ENCODE measurements at regions not wholly inside any gene's neighbourhood (a gene's known extent, or its start where the extent isn't known, plus 50 kb on each side); places are given as distances from the start of the nearest gene placed in this dataset.

GRCh38 chr9:19895006-19895405 lies 106.2 kb upstream of the SLC24A2 start:
- TF ChIP-seq RAD21 (IDR thresholded peaks at IDR 0.05; ENCODE audit: low read length) (no peak), POLR2A (IDR thresholded peaks at IDR 0.05; ENCODE audit: low read depth, low read length) (no peak), CTCF (conservative IDR thresholded peaks at IDR 0.05; ENCODE audit: low read depth, low read length) (no peak), MXI1 (IDR thresholded peaks at IDR 0.05; ENCODE audit: borderline replicate concordance, low read depth, low read length) (no peak), NFE2L2 (IDR thresholded peaks at IDR 0.05; ENCODE audit: low read depth, low read length) (no peak), RFX5 (IDR thresholded peaks at IDR 0.05; ENCODE audit: low read depth, low read length) (no peak), RCOR1 (IDR thresholded peaks at IDR 0.05; ENCODE audit: insufficient replicate concordance, low read length) (no peak), FOS (IDR thresholded peaks at IDR 0.05; ENCODE audit: low read depth, low read length) (no peak), MAZ (IDR thresholded peaks at IDR 0.05; ENCODE audit: borderline replicate concordance, low read depth, low read length) (no peak), SMC3 (IDR thresholded peaks at IDR 0.05; ENCODE audit: low read depth, low read length) (no peak), CEBPB (IDR thresholded peaks at IDR 0.05; ENCODE audit: low read depth, low read length) (no peak)
- TF ChIP-seq, protein P1, sequence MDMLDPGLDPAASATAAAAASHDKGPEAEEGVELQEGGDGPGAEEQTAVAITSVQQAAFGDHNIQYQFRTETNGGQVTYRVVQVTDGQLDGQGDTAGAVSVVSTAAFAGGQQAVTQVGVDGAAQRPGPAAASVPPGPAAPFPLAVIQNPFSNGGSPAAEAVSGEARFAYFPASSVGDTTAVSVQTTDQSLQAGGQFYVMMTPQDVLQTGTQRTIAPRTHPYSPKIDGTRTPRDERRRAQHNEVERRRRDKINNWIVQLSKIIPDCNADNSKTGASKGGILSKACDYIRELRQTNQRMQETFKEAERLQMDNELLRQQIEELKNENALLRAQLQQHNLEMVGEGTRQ (IDR thresholded peaks at IDR 0.05; ENCODE audit: low read depth, low read length), result no peak
